Neural cell (in vitro differentiated cells): ENCODE measurements at regions not wholly inside any gene's neighbourhood (a gene's known extent, or its start where the extent isn't known, plus 50 kb on each side); places are given as distances from the start of the nearest gene placed in this dataset.

ENCODE experiments used
- H2AFZ ChIP-seq: fragments of 200-600, 300-800 bp; sonication (generic), shearing (Covaris generic); 2 replicates; pipeline ENCODE4 v1.6.0; 2014; ENCODE audit warnings: low read depth, mild to moderate bottlenecking, antibody characterized with exemption, low read length, moderate library complexity
- H3F3A ChIP-seq: fragments of 200-600 bp; shearing (Covaris generic); 2 replicates; pipeline ENCODE4 v1.6.1; 2016; ENCODE audit warnings: mild to moderate bottlenecking, moderate library complexity, mixed read lengths, antibody characterized with exemption, low read length; ENCODE audit not compliant: insufficient read depth, poor library complexity, severe bottlenecking
- H3K27ac ChIP-seq: fragments of 200-600, 300-800 bp; sonication (generic), shearing (Covaris generic); 2 replicates; pipeline ENCODE4 v1.5.1; 2014; ENCODE audit warnings: mild to moderate bottlenecking, low read length, moderate library complexity
- H3K27me3 ChIP-seq: fragments of 300-800, 200-600 bp; sonication (generic), shearing (Covaris generic); 2 replicates; pipeline ENCODE4 v1.6.0; 2014; ENCODE audit warnings: mild to moderate bottlenecking, low read depth, low read length, moderate library complexity; ENCODE audit not compliant: insufficient read depth
- H3K36me3 ChIP-seq: fragments of 300-800, 200-600 bp; sonication (generic), shearing (Covaris generic); 2 replicates; pipeline ENCODE4 v1.5.1; 2014; ENCODE audit warnings: mild to moderate bottlenecking, antibody characterized with exemption, low read length, moderate library complexity; ENCODE audit not compliant: insufficient read depth
- H3K4me2 ChIP-seq: fragments of 300-800, 200-600 bp; sonication (generic), shearing (Covaris generic); 2 replicates; pipeline ENCODE4 v1.6.0; 2014; ENCODE audit warnings: mild to moderate bottlenecking, low read length
- H3K4me3 ChIP-seq: fragments of 300-800, 200-600 bp; sonication (generic), shearing (Covaris generic); 2 replicates; pipeline ENCODE4 v1.5.1; 2014; ENCODE audit warnings: mild to moderate bottlenecking, low read length, moderate library complexity
- H3K79me2 ChIP-seq: fragments of 200-600 bp; shearing (Covaris generic); replicated peaks from 2 replicates; pipeline ENCODE4 v1.6.0; 2014; ENCODE audit warnings: mild to moderate bottlenecking, low read length, moderate library complexity; ENCODE audit not compliant: insufficient read depth
- H3K9ac ChIP-seq: fragments of 300-800, 200-600 bp; sonication (generic), shearing (Covaris generic); 2 replicates; pipeline ENCODE4 v1.6.1; 2016; ENCODE audit warnings: mild to moderate bottlenecking, low read length, mixed read lengths
- H3K9me2 ChIP-seq: fragments of 200-600 bp; shearing (Covaris generic); 2 replicates; pipeline ENCODE4 v1.6.1; 2016; ENCODE audit warnings: mild to moderate bottlenecking, low read length, mixed read lengths; ENCODE audit not compliant: insufficient read depth
- H3K9me3 ChIP-seq: fragments of 200-600, 300-800 bp; sonication (generic), shearing (Covaris generic); 2 replicates; pipeline ENCODE4 v1.6.1; 2016; ENCODE audit warnings: mild to moderate bottlenecking, mixed run types, low read length, moderate library complexity, mixed read lengths
- H4K20me1 ChIP-seq: fragments of 200-600 bp; shearing (Covaris generic); 2 replicates; pipeline ENCODE4 v1.6.1; 2016; ENCODE audit warnings: mild to moderate bottlenecking, mixed run types; ENCODE audit not compliant: insufficient read depth
- EP300 ChIP-seq: fragments of 450-650 bp; conservative IDR thresholded peaks from 2 replicates; pipeline ENCODE4 v1.6.1; 2014; ENCODE audit warnings: antibody characterized with exemption, mild to moderate bottlenecking, moderate library complexity; ENCODE audit not compliant: poor library complexity, severe bottlenecking
- EZH2 ChIP-seq: fragments of 200-600, 300-800 bp; shearing (Covaris generic), sonication (generic); IDR thresholded peaks from 2 replicates; pipeline ENCODE4 v1.6.1; 2014; ENCODE audit warnings: antibody characterized with exemption, low read length, borderline replicate concordance, mild to moderate bottlenecking; ENCODE audit not compliant: insufficient read depth, poor library complexity, severe bottlenecking
- MXI1 ChIP-seq: fragments of 450-650 bp; conservative IDR thresholded peaks from 2 replicates; pipeline ENCODE4 v1.6.1; 2014; ENCODE audit warnings: antibody characterized with exemption, mild to moderate bottlenecking; ENCODE audit not compliant: poor library complexity, severe bottlenecking
- POLR2AphosphoS5 ChIP-seq: IDR thresholded peaks from 2 replicates; pipeline ENCODE4 v1.6.1; 2012
- RAD21 ChIP-seq: fragments of 450-650 bp; conservative IDR thresholded peaks from 2 replicates; pipeline ENCODE4 v1.6.1; 2014; ENCODE audit warnings: antibody characterized with exemption, mild to moderate bottlenecking, moderate library complexity
- REST ChIP-seq: IDR thresholded peaks from 2 replicates; pipeline ENCODE4 v1.6.1; 2012; ENCODE audit warnings: borderline replicate concordance
- SMC3 ChIP-seq: fragments of 450-650 bp; conservative IDR thresholded peaks from 2 replicates; pipeline ENCODE4 v1.6.1; 2014; ENCODE audit warnings: antibody characterized with exemption, mild to moderate bottlenecking, moderate library complexity; ENCODE audit not compliant: poor library complexity
- TAF1 ChIP-seq: IDR thresholded peaks from 2 replicates; pipeline ENCODE4 v1.6.1; 2012; ENCODE audit warnings: low read depth
- TF ChIP-seq, protein P1 (sequence below): fragments of 450-650 bp; IDR thresholded peaks from 2 replicates; pipeline ENCODE4 v1.5.1; 2014; ENCODE audit warnings: antibody characterized with exemption, mild to moderate bottlenecking, moderate library complexity; ENCODE audit not compliant: poor library complexity, severe bottlenecking

DNA sequence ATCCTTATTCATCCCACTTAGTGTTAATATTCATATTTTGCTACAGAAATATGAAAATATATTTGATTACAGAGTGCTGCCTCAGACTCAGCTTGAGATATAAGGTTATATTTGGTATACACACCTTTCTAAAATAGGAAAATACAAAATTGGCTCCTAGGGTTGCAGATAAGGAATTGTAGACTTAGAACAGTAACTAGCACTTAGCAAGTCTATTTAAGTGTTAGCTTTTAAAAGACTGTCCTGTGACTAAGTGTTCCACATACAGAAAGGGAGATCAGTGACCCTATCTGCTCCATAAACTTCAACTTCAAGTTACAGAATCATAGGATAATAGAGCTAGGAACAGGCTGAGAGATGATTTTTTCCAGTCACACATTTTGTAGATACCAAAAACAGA lies 607.0 kb downstream of the ZNF608 start:
- Histone ChIP-seq H2AFZ (no peak overlapping the region), H3K27ac (no peak overlapping the region)
- TF ChIP-seq TAF1 = no peak
- TF ChIP-seq EZH2 = no peak
- TF ChIP-seq, protein P1, sequence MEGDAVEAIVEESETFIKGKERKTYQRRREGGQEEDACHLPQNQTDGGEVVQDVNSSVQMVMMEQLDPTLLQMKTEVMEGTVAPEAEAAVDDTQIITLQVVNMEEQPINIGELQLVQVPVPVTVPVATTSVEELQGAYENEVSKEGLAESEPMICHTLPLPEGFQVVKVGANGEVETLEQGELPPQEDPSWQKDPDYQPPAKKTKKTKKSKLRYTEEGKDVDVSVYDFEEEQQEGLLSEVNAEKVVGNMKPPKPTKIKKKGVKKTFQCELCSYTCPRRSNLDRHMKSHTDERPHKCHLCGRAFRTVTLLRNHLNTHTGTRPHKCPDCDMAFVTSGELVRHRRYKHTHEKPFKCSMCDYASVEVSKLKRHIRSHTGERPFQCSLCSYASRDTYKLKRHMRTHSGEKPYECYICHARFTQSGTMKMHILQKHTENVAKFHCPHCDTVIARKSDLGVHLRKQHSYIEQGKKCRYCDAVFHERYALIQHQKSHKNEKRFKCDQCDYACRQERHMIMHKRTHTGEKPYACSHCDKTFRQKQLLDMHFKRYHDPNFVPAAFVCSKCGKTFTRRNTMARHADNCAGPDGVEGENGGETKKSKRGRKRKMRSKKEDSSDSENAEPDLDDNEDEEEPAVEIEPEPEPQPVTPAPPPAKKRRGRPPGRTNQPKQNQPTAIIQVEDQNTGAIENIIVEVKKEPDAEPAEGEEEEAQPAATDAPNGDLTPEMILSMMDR = no peak

DNA sequence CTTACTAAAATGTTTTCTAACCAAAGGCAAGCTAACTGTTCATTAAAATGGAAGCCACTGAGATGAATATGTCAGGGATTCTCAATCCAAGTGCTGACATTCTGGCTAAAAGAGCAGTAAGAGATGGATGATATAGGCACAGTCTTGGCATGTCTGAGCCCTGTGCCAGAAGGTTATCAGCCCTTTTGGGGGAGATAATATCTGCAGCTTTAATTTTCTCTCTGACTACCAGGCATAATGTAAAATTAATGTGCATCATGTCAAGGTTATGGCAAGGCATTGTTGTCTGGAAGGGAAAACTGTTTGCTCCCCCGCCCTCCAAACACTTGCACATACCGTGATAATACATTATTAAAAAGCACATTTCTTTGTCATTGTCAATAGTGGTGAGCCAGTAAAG lies 609.8 kb downstream of the ZNF608 start:
- Histone ChIP-seq H3K4me3 (no peak overlapping the region), H2AFZ (no peak overlapping the region), H3K4me2 (no peak overlapping the region), H3K9ac (no peak overlapping the region), H4K20me1 (no peaks in the 10 kb centered on the region), H3K9me2 (no peaks in the 10 kb centered on the region), H3F3A (no peaks in the 10 kb centered on the region), H3K27ac (no peak overlapping the region), H3K9me3 (no peaks in the 10 kb centered on the region), H3K27me3 (no peaks in the 10 kb centered on the region), H3K79me2 (no peaks in the 10 kb centered on the region), H3K36me3 (no peaks in the 10 kb centered on the region)
- TF ChIP-seq RAD21 (no peak), EZH2 (no peak), EP300 (no peak), REST (no peak), MXI1 (no peak), SMC3 (no peak), TAF1 (no peak), POLR2AphosphoS5 (no peak)
- TF ChIP-seq, protein P1 = no peak

More for the DNA sequence above, 607.0 kb downstream of the ZNF608 start:
- H3K9me2 ChIP-seq = no peaks in the 10 kb centered on the region
- H3K27me3 ChIP-seq = no peaks in the 10 kb centered on the region
- no peaks in the 10 kb centered on the region for H3F3A ChIP-seq
- no peak overlapping the region for H3K9ac ChIP-seq
- no peaks in the 10 kb centered on the region for H4K20me1 ChIP-seq
- no peaks in the 10 kb centered on the region for H3K36me3 ChIP-seq
- no peak overlapping the region for H3K4me2 ChIP-seq
- H3K4me3 ChIP-seq = no peak overlapping the region
- H3K9me3 ChIP-seq = no peaks in the 10 kb centered on the region
- no peaks in the 10 kb centered on the region for H3K79me2 ChIP-seq
